ENCODE measurements at regions not wholly inside any gene's neighbourhood (a gene's known extent, or its start where the extent isn't known, plus 50 kb on each side); places are given as distances from the start of the nearest gene placed in this dataset.

- Histone ChIP-seq H3K4me3 (no peak overlapping the region), H3K27me3 (no peaks in the 10 kb centered on the region), H3K9me3 (no peaks in the 10 kb centered on the region), H3K4me1 (no peaks in the 10 kb centered on the region), H3K27ac (no peak overlapping the region), H3K36me3 (no peaks in the 10 kb centered on the region)
- ATAC-seq (no peak), DNase-seq (no peak)
- TF ChIP-seq CTCF (IDR thresholded peaks at IDR 0.05), result no peak
- intact Hi-C loops (cut with DNase I), result no loop called here
Measured at GRCh38 chr14:52121441-52121840, 52.6 kb upstream of the NID2 start.

- DNase-seq, result no peak
- no peak for ATAC-seq
- no peaks in the 10 kb centered on the region for H3K4me1 ChIP-seq
- no peaks in the 10 kb centered on the region for H3K27me3 ChIP-seq
- H3K36me3 ChIP-seq, result no peaks in the 10 kb centered on the region
- H3K27ac ChIP-seq, result no peak overlapping the region
- intact Hi-C loops (cut with DNase I), result no loop called here
- no peak overlapping the region for H3K4me3 ChIP-seq
- H3K9me3 ChIP-seq, result no peaks in the 10 kb centered on the region
- no peak for TF ChIP-seq CTCF (IDR thresholded peaks at IDR 0.05)
Measured at GRCh38 chr14:52119030-52119429, 50.2 kb upstream of the NID2 start.

Measured in upper lobe of right lung (tissue), 1 donor.